ENCODE measurements at regions not wholly inside any gene's neighbourhood (a gene's known extent, or its start where the extent isn't known, plus 50 kb on each side); places are given as distances from the start of the nearest gene placed in this dataset.

- DNase-seq (ENCODE audit: low read depth), result no peak
Measured at GRCh38 chr12:107226126-107226525, 132.8 kb upstream of the CRY1 start.

GRCh38 chr12:107228076-107228475 lies 134.7 kb upstream of the CRY1 start:
- DNase-seq (ENCODE audit: low read depth), result no peak

GRCh38 chr12:107229827-107230226 lies 136.5 kb upstream of the CRY1 start:
- no peak for DNase-seq (ENCODE audit: low read depth)

- DNase-seq (ENCODE audit: low read depth), result no peak
Measured at GRCh38 chr12:107231303-107231702, 138.0 kb upstream of the CRY1 start.

- no peak for DNase-seq (ENCODE audit: low read depth)
Measured at GRCh38 chr12:107233551-107233950, 140.2 kb upstream of the CRY1 start.

GRCh38 chr12:107235600-107235999 lies 142.3 kb upstream of the CRY1 start:
- DNase-seq (ENCODE audit: low read depth), result no peak

GRCh38 chr12:107236824-107237511 lies 143.6 kb upstream of the CRY1 start:
- DNase-seq (ENCODE audit: low read depth), result no peak

- DNase-seq (ENCODE audit: low read depth), result no peak
Measured at GRCh38 chr12:107238296-107238695, 144.9 kb upstream of the CRY1 start.

GRCh38 chr12:107241411-107241810 lies 148.1 kb upstream of the CRY1 start:
- no peak for DNase-seq (ENCODE audit: low read depth)

- DNase-seq (ENCODE audit: low read depth), result no peak
Measured at GRCh38 chr12:107242189-107242588, 148.8 kb upstream of the CRY1 start.

- no peak for DNase-seq (ENCODE audit: low read depth)
Measured at GRCh38 chr12:107243341-107243740, 150.0 kb upstream of the CRY1 start.

- DNase-seq (ENCODE audit: low read depth), result no peak
Measured at GRCh38 chr12:107244584-107244983, 151.2 kb upstream of the CRY1 start.

GRCh38 chr12:107247650-107248049 lies 154.3 kb upstream of the CRY1 start:
- no peak for DNase-seq (ENCODE audit: low read depth)

GRCh38 chr12:107248187-107248586 lies 154.8 kb upstream of the CRY1 start:
- DNase-seq (ENCODE audit: low read depth), result no peak

- DNase-seq (ENCODE audit: low read depth), result no peak
Measured at GRCh38 chr12:107251288-107251687, 157.9 kb upstream of the CRY1 start.

GRCh38 chr12:107253361-107253760 lies 160.0 kb upstream of the CRY1 start:
- DNase-seq (ENCODE audit: low read depth), result no peak

- DNase-seq (ENCODE audit: low read depth), result no peak
Measured at GRCh38 chr12:107254258-107254856, 161.0 kb upstream of the CRY1 start.

- no peak for DNase-seq (ENCODE audit: low read depth)
Measured at GRCh38 chr12:107258780-107259179, 165.4 kb upstream of the CRY1 start.

GRCh38 chr12:107263980-107264379 lies 170.6 kb upstream of the CRY1 start:
- DNase-seq (ENCODE audit: low read depth), result no peak

GRCh38 chr12:107264667-107265066 lies 171.3 kb upstream of the CRY1 start:
- DNase-seq (ENCODE audit: low read depth), result no peak

GRCh38 chr12:107267604-107268003 lies 174.3 kb upstream of the CRY1 start:
- DNase-seq (ENCODE audit: low read depth), result no peak

GRCh38 chr12:107271523-107271922 lies 178.2 kb upstream of the CRY1 start:
- DNase-seq (ENCODE audit: low read depth), result no peak

GRCh38 chr12:107275530-107275929 lies 182.2 kb upstream of the CRY1 start:
- DNase-seq (ENCODE audit: low read depth), result no peak

- DNase-seq (ENCODE audit: low read depth), result no peak
Measured at GRCh38 chr12:107277855-107278254, 184.5 kb upstream of the CRY1 start.
